ENCODE measurements at regions not wholly inside any gene's neighbourhood (a gene's known extent, or its start where the extent isn't known, plus 50 kb on each side); places are given as distances from the start of the nearest gene placed in this dataset.

DNA sequence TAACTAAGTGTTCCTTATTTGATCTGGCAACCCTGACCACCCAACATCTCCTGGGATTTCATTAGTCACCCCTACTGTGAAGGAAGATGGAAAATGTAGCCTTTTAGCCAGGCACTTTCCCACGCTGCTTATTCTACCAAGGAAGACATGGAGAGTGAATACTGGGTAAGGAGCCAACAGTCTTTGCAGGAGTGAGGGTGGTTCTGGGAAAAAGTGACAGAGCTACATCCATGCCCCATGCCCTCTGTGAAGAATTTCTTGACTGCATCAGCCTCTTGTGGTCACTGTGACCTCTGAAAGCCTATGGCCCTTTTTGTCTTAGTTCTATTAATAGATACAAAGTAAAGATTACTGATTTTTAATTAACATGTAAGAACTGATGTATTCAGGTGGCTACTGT is 196.0 kb upstream of the EEA1 start:
- intact Hi-C loops (cut with micrococcal nuclease): no loop called here
- RAD21 ChIA-PET (ENCODE audit: low non-redundant PET in 1 of 2, low total read pairs in 2 of 2, uncharacterized antibody in 2 of 2, unreplicated experiment in 2 of 2): no interaction called here
- H3K9me3 ChIP-seq (ENCODE audit: control insufficient read depth in 1 of 2, insufficient read depth in 1 of 2, low read depth in 1 of 2, low read length in 2 of 2): no peaks in the 10 kb centered on the region
- no peaks in the 10 kb centered on the region for H3K27me3 ChIP-seq (ENCODE audit: insufficient read depth, low read length)
- H3K4me2 ChIP-seq (ENCODE audit: low read length): no peak overlapping the region
- TF ChIP-seq EZH2phosphoT487 (IDR thresholded peaks at IDR 0.05; ENCODE audit: borderline replicate concordance): no peak
- TF ChIP-seq, protein P1, sequence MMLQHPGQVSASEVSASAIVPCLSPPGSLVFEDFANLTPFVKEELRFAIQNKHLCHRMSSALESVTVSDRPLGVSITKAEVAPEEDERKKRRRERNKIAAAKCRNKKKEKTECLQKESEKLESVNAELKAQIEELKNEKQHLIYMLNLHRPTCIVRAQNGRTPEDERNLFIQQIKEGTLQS (IDR thresholded peaks at IDR 0.05): no peak
- no peak for TF ChIP-seq POLR2AphosphoS5 (IDR thresholded peaks at IDR 0.05; ENCODE audit: low read depth, low read length)
- TF ChIP-seq TCF7L2 (IDR thresholded peaks at IDR 0.05; ENCODE audit: borderline replicate concordance, extremely low read depth, insufficient read depth, insufficient read length): no peak
- TF ChIP-seq ZNF274 (IDR thresholded peaks at IDR 0.05; ENCODE audit: low read depth, low read length): no peak
- TF ChIP-seq, protein P2, sequence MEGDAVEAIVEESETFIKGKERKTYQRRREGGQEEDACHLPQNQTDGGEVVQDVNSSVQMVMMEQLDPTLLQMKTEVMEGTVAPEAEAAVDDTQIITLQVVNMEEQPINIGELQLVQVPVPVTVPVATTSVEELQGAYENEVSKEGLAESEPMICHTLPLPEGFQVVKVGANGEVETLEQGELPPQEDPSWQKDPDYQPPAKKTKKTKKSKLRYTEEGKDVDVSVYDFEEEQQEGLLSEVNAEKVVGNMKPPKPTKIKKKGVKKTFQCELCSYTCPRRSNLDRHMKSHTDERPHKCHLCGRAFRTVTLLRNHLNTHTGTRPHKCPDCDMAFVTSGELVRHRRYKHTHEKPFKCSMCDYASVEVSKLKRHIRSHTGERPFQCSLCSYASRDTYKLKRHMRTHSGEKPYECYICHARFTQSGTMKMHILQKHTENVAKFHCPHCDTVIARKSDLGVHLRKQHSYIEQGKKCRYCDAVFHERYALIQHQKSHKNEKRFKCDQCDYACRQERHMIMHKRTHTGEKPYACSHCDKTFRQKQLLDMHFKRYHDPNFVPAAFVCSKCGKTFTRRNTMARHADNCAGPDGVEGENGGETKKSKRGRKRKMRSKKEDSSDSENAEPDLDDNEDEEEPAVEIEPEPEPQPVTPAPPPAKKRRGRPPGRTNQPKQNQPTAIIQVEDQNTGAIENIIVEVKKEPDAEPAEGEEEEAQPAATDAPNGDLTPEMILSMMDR (IDR thresholded peaks at IDR 0.05 in 2 of 3, conservative IDR thresholded peaks at IDR 0.05 in 1 of 3; ENCODE audit: borderline replicate concordance in 1 of 3, insufficient read depth in 1 of 3, low read depth in 2 of 3, low read length in 2 of 3): no peak
- no peak for TF ChIP-seq SIN3A (IDR thresholded peaks at IDR 0.05; ENCODE audit: low read depth)
- no peak for TF ChIP-seq ZFX (IDR thresholded peaks at IDR 0.05)
- TF ChIP-seq, protein P3, sequence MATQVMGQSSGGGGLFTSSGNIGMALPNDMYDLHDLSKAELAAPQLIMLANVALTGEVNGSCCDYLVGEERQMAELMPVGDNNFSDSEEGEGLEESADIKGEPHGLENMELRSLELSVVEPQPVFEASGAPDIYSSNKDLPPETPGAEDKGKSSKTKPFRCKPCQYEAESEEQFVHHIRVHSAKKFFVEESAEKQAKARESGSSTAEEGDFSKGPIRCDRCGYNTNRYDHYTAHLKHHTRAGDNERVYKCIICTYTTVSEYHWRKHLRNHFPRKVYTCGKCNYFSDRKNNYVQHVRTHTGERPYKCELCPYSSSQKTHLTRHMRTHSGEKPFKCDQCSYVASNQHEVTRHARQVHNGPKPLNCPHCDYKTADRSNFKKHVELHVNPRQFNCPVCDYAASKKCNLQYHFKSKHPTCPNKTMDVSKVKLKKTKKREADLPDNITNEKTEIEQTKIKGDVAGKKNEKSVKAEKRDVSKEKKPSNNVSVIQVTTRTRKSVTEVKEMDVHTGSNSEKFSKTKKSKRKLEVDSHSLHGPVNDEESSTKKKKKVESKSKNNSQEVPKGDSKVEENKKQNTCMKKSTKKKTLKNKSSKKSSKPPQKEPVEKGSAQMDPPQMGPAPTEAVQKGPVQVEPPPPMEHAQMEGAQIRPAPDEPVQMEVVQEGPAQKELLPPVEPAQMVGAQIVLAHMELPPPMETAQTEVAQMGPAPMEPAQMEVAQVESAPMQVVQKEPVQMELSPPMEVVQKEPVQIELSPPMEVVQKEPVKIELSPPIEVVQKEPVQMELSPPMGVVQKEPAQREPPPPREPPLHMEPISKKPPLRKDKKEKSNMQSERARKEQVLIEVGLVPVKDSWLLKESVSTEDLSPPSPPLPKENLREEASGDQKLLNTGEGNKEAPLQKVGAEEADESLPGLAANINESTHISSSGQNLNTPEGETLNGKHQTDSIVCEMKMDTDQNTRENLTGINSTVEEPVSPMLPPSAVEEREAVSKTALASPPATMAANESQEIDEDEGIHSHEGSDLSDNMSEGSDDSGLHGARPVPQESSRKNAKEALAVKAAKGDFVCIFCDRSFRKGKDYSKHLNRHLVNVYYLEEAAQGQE (IDR thresholded peaks at IDR 0.05; ENCODE audit: low read depth): no peak
- TF ChIP-seq YY1 (IDR thresholded peaks at IDR 0.05; ENCODE audit: extremely low read depth, insufficient replicate concordance, low read depth, low read length): no peak
- TF ChIP-seq CEBPB (IDR thresholded peaks at IDR 0.05; ENCODE audit: low read depth): no peak
- H3K36me3 ChIP-seq (ENCODE audit: control insufficient read depth in 1 of 2, insufficient read depth in 2 of 2, low read length in 2 of 2): no peaks in the 10 kb centered on the region
- H3K4me1 ChIP-seq (ENCODE audit: control insufficient read depth in 1 of 2, insufficient read depth in 2 of 2, low read length in 2 of 2): no peaks in the 10 kb centered on the region
- H2AFZ ChIP-seq (ENCODE audit: low read depth, low read length, poor library complexity, severe bottlenecking): no peak overlapping the region
- H3K27ac ChIP-seq (ENCODE audit: low read depth, low read length): no peak overlapping the region
- H3K79me2 ChIP-seq (ENCODE audit: insufficient read depth, low read length): no peaks in the 10 kb centered on the region
- no peaks in the 10 kb centered on the region for H4K20me1 ChIP-seq (ENCODE audit: insufficient read depth)
- CTCF ChIA-PET: no interaction called here
- no peak overlapping the region for H3K4me3 ChIP-seq (replicated peaks in 1 of 2; ENCODE audit: low read depth in 1 of 2, low read length in 2 of 2)
- DNase-seq (ENCODE audit: low read depth, low spot score): no peak
- BruUV-seq (replicated peaks): no TSS peak
- H3K9me2 ChIP-seq (ENCODE audit: insufficient read depth): no peaks in the 10 kb centered on the region
- H3K9ac ChIP-seq (ENCODE audit: low read length): no peak overlapping the region
- ATAC-seq: no peak
- POLR2A ChIA-PET: no interaction called here
